HG03342 (cell line): ENCODE measurements at regions not wholly inside any gene's neighbourhood (a gene's known extent, or its start where the extent isn't known, plus 50 kb on each side); places are given as distances from the start of the nearest gene placed in this dataset.
"Not testable (repeated sequence)": the region's sequence is repeated elsewhere in the genome, so short reads cannot be mapped to it uniquely, and the experiment has no call there.

ENCODE experiments used
- ATAC-seq: cut with Tn5 transposase; IDR thresholded peaks from one replicate; pipeline ENCODE4 v1.9.1; 2021; ENCODE audit warnings: mild to moderate bottlenecking, moderate library complexity; ENCODE audit not compliant: unreplicated experiment

DNA sequence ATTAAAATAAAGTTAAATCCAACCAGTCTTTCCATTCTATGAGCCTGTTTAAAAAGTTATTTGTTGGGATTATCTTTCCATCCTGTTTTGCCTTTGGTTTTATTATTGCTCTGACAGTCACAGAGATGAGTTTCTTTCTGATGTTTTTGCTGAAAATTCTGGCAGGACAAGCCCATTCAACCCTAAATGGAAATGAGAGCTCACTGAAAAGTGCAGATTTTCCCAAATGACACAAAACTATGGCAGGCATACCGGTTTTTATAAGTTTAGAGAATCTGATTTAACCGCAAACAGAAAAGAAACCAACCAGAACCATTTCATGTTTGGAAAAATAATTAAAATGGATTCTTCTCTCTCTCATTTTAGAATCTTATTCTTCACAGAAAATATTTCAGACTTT is 238.1 kb upstream of the SGO1 start:
- ATAC-seq: no peak

DNA sequence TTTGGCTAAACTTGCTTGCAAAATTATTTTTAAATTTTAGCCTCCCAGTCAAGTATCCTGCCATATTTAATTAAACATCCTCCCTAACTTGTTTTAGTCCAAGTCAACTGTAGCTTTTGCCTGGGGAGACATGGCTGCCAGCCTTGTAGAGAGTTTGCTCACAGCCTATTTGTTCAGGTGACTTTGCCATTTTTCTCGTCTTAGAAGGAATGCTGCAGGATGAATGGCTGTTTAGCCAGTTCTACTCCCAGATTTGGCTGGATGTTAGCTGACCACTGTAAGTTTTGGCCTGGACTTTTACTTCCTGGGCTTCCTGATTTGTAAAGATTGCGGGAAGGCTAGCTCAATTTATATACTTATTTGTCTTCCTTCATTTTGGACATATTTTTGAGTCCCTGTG is 236.4 kb upstream of the SGO1 start:
- no peak for ATAC-seq

DNA sequence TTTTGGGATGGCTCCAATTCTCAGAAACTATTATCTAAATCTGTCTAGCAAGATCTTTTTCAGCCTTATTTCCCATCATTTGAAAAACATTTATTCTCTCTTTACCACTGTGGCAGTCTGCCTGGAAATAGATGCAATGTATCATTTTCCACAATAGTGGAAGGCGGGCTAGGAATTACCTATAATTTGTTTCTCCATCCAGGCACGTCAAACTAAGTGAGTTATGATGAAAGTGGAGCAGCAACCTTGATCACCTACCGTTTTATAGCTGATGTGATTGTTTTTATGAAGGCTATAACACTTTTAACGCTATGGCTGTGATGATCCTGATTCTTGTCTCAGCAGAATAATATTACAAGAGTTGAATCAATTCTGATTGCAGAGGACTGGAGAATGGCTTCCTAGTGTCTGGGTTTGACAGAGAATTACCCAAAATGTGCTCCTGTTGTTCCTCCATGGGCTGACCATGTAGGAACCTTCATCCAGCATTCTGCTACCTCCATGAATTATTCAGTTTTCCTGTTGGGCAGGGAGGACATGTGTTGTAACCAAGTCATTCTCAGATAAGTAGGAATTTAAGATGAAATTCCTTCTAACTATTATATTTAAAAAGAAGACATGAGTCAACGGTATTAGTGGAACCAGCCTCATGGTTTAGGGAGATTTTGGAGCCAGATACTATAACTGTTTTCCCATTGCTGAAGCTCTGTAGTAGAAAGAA is 231.5 kb upstream of the SGO1 start:
- no peak for ATAC-seq

DNA sequence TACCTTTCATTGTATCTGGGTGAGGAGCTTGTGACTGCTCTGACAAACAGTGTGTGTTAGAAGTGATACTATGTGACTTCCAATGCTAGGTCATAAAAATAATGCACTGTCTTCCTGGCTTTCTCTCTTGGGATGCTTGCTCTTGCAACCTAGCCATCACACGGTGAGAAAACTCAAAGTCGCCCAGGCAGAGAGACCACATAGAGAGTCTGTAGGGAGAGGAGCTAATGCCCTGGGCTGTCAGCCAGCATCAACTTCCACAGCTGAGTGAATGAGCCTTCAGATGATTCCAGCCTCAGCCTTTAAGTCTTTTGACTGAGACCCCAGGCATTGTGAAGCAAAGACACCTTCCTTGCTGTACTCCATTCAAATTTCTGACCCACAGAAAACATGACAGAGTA is 220.6 kb upstream of the SGO1 start:
- no peak for ATAC-seq

DNA sequence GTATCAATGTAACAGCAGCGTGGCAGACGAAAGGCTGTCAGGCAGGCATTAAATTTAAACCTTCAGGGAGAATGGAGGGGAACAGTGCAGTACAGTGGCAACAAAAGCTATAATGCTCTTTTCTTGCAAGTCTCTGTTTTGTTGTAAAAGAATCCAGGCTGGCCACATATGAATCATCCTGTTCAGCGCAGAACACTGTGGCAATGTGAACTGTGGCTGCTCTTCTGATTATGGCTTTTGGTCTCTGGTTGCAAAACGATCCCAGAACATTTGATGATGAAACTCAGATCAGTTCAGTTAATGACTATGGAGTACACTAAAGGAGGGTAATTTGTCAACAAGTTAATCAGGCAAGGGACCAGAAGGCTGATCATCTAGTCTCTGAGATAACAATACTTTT is 219.7 kb upstream of the SGO1 start:
- no peak for ATAC-seq

DNA sequence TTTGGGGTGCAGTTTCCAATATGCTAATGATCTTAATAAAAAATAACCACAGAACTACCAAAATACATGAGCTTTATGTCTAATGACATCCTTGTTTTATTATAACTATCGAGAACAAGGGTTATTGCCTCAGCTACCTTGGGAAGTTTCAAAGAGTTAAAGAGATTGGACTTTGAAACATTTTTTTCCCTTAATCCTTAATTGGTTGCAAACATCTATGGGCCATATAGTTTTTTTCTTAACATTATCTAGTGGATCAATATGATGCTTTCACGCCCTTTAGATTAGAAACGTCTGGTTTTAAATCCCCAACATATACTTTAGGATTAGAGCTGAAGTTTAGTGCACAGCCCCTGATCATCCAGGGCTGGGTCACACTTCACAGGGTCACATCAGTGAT is 219.2 kb upstream of the SGO1 start:
- ATAC-seq: no peak

DNA sequence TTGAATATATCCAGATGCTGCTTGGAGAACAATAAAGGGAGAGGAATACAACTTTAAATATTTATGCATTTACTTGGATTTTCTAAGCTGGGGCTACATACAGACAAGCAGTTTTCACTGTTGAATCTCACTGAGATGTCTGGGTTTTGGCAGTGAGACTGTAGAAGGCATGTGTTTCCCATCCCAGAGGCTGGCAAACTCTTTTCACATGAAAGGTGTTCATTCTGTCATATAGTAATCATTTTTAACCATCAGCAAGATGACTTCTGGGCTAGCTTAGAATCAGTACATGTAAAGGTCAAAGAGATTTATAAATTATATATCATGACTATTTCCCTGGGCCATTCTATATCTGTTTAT is 218.7 kb upstream of the SGO1 start:
- no peak for ATAC-seq

DNA sequence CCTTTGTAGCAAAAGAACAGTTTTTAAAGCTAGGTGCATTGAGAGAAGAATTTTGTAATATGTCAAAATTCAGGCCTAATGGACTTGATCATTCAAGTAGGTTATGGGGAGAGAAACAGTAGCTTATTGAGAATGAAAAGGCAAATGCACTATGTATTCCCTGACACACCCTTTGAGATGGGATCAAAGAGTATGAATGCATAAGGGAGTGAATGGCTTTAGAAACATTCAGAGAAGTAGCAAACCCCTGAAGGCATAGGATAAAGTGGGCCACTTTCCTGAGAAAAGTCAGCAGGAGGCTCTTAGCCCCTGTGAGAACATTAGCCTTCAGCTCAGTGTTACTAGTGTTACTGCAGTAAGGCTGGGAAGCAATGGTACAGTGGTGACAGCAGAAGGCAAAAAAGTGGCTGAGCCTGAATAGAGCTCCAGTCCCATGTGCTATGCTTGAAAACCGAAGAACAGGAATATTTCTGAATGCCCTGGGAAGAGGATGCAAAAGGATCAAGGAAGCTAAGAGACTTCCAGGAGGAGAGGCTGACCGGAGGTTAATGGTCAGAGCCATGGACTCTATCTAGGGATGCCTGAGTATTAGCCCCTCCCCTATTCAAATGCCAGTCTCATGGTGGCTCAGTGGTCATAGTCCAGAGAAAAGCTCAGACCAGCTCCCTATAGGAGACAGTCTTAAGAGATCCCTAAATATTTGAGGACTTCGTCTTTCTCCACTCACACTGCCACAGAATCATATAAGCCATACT is 218.2 kb upstream of the SGO1 start:
- ATAC-seq: no peak

DNA sequence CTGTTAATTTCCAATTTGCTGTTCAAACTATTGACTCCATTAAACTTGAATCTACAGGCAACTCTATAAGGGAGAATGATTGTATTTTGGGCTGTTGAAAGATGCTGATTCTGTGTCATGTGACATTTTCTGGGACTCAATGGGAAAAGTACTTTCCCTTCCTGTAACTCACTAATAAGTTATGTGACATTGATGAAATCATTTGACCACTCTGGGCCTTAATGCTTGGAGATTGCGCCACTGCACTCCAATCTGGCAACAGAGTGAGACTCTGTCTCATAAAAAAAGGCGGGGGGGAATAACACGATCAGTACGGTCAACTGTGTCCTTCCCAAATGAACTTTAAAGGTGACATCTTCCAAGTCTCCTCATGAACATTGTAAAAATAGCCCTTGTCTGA is 215.2 kb upstream of the SGO1 start:
- ATAC-seq: no peak

DNA sequence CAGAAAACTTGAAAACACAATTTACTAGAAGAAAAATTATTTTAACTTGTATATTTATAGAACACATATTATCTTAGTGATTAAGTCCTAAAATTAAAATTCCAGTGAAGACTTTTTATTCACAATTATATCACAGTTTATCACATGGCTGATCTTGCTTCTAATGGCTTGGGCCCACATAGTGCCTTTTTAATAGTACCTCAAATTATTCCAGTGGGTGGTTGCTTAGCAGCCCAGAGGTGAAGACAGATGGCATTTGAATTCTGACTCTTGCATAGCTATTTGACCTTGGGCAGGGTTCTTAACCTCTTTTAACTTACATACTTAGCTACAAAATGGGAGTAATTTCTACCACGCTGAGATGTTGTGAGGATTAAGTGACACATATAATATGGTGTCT is 214.7 kb upstream of the SGO1 start:
- ATAC-seq: no peak

DNA sequence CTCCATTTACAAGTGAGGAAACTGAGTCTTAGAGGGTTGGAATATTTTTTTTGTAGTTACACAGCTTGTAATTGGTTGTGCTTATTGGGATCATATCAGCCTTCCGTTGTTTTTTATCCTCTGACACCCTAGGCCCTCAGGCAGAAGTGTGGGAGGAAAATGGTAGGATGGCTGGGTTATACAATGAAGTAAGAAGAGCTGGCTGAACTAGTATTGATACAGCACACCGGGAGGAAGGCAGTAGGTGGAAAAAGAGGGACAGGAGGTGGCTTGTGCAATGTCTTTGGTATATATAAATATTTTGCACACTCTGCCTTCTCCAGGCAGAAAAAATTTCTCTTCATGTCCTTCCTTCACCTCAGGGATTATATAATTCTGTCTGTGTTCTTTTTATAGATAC is 214.3 kb upstream of the SGO1 start:
- no peak for ATAC-seq

DNA sequence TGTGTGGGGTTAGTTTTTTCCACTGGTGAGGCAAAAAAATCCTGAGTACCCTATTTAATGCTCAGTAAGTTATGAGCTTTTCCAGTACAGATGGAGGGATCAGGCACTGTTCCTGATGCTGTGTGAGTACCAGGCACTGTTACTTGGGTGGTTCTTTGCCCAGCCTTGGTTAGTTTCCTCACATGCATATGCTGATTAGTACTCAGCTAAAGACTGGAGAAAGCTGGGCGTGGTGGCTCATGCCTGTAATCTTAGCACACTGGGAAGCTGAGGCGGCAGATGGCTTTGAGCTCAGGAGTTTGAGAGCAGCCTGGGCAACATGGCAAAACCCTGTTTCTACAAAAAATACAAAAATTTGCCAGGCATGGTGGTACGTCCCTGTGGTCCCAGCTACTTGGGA is 210.3 kb upstream of the SGO1 start:
- ATAC-seq: no peak

DNA sequence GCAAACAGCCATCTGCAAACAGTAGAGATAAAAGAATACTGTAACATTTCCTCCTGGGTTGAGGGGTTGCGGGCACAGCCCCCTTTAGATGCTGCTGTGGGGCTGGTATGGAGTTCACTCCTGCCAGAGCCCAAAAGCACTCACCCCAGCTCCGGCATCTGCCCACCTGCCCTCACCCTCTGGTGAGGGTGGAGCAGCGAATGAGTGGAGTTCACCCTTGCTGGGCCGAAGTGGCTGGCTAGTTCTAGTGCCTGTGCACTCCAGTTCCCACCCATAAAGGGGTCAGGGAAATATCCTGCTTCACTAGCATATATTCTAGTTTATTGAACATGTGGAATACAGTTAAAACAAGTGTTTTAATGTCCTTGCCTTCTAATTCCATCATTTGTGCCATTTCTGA is 209.7 kb upstream of the SGO1 start:
- ATAC-seq: no peak

DNA sequence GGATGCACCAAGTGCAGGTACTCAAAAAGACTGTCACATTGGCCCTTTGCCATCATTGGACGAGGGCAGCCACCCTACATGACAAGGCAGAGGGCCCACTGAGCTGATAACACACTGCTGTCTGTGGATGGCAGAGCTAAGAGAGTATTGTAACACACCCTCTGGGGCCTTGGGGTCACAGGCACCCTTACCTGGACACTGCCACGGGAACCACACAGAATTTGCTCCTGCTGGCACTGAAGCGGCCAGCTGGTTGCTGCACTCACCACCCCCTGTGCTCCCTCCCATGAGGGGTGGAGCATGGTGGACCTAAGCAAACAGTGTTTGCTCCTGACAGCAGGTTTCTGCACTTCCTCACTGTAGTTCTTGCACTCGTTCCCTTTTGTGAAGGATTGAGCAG is 208.2 kb upstream of the SGO1 start:
- ATAC-seq: no peak

DNA sequence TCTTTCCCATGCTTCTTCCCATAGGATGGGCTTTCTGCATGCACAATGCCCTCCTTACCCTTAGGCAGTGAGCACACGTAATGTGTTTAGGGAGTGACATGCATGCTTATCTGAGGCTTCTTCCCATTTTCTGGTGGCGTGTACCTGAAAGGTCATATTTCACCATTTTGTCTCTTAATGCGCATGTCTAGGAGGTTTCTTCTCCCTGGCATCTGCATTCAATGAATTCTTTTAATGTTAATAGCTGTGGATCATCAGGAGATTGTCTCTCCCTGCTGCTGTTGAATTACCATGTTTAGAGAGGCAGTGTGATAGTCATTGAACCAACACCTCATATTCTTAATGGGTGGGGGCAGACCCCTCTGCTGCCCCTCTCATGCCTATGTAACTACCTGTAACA is 205.6 kb upstream of the SGO1 start:
- no peak for ATAC-seq

DNA sequence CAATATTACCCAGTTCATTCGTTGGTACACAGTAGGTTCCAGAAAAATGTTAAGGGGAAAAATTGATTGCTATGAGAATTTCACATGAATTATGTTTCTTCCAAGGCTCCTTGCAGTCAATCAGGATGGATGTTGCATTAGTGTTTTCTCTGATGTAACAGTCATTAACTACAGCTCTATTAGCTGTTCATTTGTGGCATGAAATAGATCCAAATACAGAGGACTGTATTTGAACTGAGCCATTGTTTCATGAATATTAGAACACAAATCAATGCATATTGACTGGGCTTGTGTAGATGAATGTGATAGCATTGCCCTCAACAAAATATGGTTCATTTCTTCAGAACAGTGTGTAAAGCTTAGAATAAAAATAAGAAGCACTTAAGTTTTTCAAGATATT is 203.0 kb upstream of the SGO1 start:
- no peak for ATAC-seq

DNA sequence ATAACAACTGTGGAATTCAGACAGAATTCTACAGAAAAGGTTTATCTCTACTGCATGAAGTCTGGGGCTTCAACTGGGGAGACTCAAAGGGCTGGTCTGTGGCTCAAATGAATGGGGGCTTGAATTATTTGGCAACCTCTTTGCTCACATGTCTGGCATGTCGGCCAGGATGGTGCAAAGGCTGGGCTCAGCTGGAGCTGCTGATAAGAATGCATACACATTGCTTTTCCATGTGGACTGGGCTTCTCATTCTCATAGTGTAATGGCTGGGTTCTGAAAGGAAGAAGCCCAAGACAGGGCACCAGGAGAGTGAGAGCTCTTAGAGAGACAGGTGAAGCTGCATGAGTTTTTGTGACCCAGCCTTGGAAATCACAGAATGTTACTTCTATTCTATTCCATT is 194.3 kb upstream of the SGO1 start:
- ATAC-seq: no peak

DNA sequence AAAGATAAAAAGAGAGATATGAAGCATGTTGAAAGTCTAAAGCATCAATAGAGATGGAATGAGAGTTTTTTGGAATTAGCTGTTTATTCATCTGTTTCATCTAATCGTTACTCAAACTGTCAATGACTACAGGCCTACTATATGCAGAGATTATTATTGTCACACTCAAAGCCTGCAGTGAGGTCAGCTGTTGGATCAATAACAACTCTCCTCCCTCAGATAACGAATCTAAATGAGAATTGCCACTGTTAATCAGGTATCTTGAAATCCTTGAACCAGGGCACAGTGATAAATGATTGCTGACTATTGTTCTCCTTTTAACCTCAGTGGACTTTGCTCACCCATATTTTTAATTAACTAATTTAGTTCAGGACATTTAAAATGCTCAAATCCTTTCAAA is 192.3 kb upstream of the SGO1 start:
- ATAC-seq: no peak

DNA sequence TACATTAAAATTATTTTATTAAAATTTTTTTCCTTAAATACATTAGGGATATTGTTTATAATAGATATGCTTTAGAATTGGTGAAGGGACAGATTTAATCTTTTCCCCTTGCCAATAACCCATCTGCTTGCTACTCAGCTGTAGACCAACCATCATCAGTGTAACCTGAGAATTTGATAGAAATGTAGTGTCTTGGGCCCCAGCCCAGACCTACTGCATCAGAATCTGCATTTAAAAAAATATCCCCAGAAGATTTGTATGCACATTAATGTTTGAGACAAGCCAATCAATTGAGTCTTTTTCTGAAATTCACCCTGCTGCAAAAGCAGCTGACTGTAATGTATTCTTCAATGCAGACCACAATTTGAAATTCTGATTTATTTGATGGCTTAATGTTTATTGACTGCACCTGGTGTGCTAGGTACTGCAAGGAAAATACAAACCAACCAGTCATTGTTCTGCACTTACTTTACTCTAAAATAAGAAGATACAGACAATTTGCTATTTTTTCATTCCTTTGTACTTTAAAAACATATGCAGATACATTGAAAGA is 190.7 kb upstream of the SGO1 start:
- ATAC-seq: no peak

DNA sequence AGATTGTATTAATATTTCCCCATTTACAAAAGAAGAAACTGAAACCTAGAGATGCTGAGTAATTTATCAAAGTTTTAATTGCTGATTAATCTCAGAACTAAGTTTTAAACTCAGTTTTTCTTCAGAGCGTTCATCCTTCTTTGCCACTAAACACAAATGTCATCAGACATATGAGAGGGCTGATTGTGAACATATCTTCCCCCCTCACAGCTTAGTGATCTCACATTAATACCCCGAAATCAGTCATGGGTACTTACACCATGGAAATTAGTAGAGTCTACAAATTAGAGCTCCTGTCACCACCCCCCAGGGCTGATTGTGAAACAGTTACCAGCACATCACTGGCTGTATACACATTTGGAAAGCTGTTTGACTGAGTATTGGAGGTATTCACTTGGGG is 189.3 kb upstream of the SGO1 start:
- no peak for ATAC-seq

DNA sequence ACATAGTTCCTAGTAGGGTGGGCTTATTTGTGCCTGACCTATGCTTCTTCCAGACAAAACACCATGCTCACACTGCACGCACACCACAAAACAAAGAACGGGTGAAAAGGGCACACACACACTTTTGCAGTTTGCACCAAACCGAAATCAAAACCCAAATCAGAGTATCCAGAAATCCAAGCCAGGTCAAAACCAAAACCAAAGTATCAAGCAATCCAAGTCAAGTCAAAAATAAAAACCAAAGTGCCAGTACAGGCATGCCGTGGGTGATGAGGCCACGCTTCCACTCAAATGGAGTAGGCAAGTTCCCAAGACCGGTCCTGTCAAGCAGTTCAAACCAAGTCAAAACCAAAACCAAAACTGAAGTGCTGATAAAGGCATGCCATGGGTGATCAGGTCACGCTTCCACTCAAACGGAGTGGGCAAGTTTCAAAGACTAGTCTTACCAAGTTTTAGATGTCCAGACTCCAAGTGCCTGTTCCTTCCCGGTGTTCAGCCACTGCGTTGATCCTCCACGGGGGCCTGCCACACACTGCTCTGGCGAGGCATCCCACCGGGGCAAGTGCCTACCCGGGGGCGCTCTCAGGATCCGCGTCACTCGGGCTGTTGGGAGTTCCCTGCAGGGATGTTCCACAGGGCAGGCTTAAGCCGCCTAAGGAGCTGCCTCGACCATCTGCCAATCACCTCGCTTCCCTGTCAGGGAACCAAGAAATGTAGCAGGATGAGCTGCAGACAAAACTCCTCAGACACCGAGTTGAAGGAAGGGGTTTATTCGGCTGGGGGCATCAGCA is 184.5 kb upstream of the SGO1 start:
- ATAC-seq: not testable (repeated sequence)

DNA sequence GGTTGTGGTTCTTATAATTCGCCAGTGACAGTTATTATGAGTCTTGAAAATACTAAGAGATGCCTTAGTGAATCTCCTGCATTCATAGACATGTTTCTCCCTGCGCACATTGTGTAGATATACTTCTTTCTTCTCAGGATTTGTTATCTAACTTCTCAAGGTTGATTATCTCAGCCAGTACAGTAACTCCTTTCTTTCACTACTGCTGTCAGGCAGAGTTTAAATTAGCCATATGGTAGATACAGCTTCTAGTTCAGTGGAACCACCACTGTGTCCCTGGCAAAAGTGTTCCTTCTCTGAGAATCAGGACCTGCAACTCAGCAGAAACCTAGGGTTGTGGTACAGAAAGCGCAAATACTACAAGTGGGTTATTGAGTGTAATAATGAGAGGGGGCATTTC is 175.0 kb upstream of the SGO1 start:
- ATAC-seq: no peak
